Fibroblast of villous mesenchyme (primary cell): ENCODE measurements at regions not wholly inside any gene's neighbourhood (a gene's known extent, or its start where the extent isn't known, plus 50 kb on each side); places are given as distances from the start of the nearest gene placed in this dataset.

Experiments
- DNase-seq: peaks from one replicate; pipeline ENCODE4 v3.0.0-alpha.2; 2010; ENCODE audit warnings: low read depth
- H3K4me3 ChIP-seq: 2 replicates; pipeline ENCODE4 v1.5.1; 2011; ENCODE audit warnings: low read depth, mild to moderate bottlenecking, low read length
- CTCF ChIP-seq: IDR thresholded peaks from 2 replicates; pipeline ENCODE4 v1.5.1; 2012; ENCODE audit warnings: low read depth, mild to moderate bottlenecking, low read length; ENCODE audit not compliant: insufficient read depth

GRCh38 chr9:22913026-22913425, 466.4 kb downstream of the DMRTA1 start:
- no peak for TF ChIP-seq CTCF
- DNase-seq = no peak
- no peak overlapping the region for H3K4me3 ChIP-seq

- H3K4me3 ChIP-seq = no peak overlapping the region
- no peak for DNase-seq
- no peak for TF ChIP-seq CTCF
These were observed 466.9 kb downstream of the DMRTA1 start for GRCh38 chr9:22913518-22913917.

GRCh38 chr9:22916148-22916547, 469.5 kb downstream of the DMRTA1 start:
- no peak for TF ChIP-seq CTCF
- H3K4me3 ChIP-seq = no peak overlapping the region
- DNase-seq = no peak

- no peak for TF ChIP-seq CTCF
- DNase-seq = no peak
- no peak overlapping the region for H3K4me3 ChIP-seq
These were observed 472.8 kb downstream of the DMRTA1 start for GRCh38 chr9:22919423-22919822.

GRCh38 chr9:22921742-22922141, 475.1 kb downstream of the DMRTA1 start:
- DNase-seq = no peak
- TF ChIP-seq CTCF = no peak
- no peak overlapping the region for H3K4me3 ChIP-seq

GRCh38 chr9:22922222-22922621, 475.6 kb downstream of the DMRTA1 start:
- DNase-seq = no peak
- no peak for TF ChIP-seq CTCF
- H3K4me3 ChIP-seq = no peak overlapping the region

GRCh38 chr9:22954550-22954949, 507.9 kb downstream of the DMRTA1 start:
- no peak for DNase-seq
- TF ChIP-seq CTCF = no peak

More at GRCh38 chr9:22954550-22954949, 507.9 kb downstream of the DMRTA1 start:
- no peak overlapping the region for H3K4me3 ChIP-seq
